Ovary (tissue), 3 donors: ENCODE measurements at regions not wholly inside any gene's neighbourhood (a gene's known extent, or its start where the extent isn't known, plus 50 kb on each side); places are given as distances from the start of the nearest gene placed in this dataset.

Experiments
- EP300 ChIP-seq: sonication (generic); formaldehyde crosslinking; IDR thresholded peaks from one replicate; pipeline ENCODE4 v1.6.1; 2017; ENCODE audit warnings: antibody characterized with exemption
- POLR2A ChIP-seq: fragments of 450-650 bp; IDR thresholded peaks from one replicate; pipeline ENCODE4 v1.6.1; 2017; ENCODE audit warnings: antibody characterized with exemption, mild to moderate bottlenecking, moderate library complexity
- TF ChIP-seq, protein P1 (sequence below), 3 donors: fragments of 450-650 bp in 2 of 3; fragments of 200-600 bp in 1 of 3; IDR thresholded peaks; one replicate each; pipeline versions ENCODE4 v1.5.1 to v1.8.0; 2016 to 2022; ENCODE audit warnings: antibody characterized with exemption in 3 of 3, mild to moderate bottlenecking in 1 of 3
- donor health status: DM: no; HTN: no; CAD: no.

DNA sequence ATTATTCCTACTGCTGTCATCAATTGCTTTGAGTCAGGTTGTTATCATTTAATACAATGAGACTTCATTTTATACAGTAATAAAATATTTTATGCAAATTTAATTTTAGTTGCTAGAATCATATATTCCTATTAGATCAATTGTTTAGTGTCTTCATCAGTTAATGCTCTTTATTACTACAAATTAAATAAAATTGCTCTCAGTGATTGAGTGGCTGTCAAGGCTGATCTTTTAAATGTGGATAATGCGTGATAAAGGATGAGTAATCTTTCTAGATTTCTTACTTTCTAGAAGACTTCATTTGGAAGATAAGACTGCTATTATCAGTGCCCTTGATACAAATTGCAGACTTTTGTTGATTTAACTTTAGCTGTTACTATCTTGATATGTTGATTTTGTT, 59.6 kb upstream of the CDH2 start:
- TF ChIP-seq POLR2A (no peak), EP300 (no peak)
- TF ChIP-seq, protein P1, sequence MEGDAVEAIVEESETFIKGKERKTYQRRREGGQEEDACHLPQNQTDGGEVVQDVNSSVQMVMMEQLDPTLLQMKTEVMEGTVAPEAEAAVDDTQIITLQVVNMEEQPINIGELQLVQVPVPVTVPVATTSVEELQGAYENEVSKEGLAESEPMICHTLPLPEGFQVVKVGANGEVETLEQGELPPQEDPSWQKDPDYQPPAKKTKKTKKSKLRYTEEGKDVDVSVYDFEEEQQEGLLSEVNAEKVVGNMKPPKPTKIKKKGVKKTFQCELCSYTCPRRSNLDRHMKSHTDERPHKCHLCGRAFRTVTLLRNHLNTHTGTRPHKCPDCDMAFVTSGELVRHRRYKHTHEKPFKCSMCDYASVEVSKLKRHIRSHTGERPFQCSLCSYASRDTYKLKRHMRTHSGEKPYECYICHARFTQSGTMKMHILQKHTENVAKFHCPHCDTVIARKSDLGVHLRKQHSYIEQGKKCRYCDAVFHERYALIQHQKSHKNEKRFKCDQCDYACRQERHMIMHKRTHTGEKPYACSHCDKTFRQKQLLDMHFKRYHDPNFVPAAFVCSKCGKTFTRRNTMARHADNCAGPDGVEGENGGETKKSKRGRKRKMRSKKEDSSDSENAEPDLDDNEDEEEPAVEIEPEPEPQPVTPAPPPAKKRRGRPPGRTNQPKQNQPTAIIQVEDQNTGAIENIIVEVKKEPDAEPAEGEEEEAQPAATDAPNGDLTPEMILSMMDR (IDR thresholded peaks at IDR 0.05), result no peak
